ENCODE measurements at regions not wholly inside any gene's neighbourhood (a gene's known extent, or its start where the extent isn't known, plus 50 kb on each side); places are given as distances from the start of the nearest gene placed in this dataset.

DNA sequence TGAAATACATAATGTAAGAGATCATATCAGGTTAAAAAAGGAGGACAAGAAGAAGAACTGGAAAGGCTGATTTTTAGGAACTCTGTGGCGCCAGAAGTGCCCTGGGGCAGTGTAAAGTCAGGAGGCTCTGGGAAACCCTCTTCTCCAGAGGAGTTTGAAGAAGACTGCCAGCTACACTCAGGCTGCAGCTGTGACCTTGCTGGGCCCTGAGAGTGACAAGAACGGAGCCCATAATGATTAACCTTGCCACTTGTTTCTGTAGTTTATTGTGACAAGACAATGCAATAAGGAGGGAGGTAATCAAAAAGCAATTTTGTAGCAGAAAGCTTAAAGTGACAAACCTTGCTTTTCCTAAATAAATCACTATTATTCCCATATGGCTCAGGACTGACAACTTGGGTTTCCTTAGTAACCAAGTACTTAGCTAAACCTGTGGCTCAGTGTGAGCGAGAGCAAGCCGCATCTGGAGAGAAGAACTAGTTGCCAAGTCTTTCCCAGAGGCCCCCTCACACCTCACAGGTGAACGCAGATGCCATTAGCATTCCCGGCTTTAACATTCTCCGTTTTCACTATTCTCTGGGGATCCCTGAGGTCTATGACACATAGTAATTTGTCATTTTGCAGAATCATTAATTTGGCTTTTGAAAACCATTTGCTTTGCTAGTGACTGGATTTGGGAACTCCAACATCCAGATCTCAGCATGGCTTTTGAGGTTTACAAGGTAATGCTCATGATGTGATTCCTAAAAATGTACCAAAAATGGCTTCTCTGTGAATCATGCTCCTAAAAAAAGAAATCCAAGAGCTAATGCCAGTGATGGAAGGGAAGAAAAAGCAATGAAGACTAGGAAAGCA lies 115.9 kb downstream of the OMA1 start:
- no peak for DNase-seq (ENCODE audit: low read depth in 2 of 2)

GRCh38 chr1:58426918-58427317 lies 119.6 kb downstream of the OMA1 start:
- DNase-seq (ENCODE audit: low read depth in 2 of 2) = no peak

- no peak for DNase-seq (ENCODE audit: low read depth in 2 of 2)
Measured at GRCh38 chr1:58422436-58422835, 124.1 kb downstream of the OMA1 start.

GRCh38 chr1:58418283-58419228 lies 128.0 kb downstream of the OMA1 start:
- DNase-seq (ENCODE audit: low read depth in 2 of 2) = no peak

DNA sequence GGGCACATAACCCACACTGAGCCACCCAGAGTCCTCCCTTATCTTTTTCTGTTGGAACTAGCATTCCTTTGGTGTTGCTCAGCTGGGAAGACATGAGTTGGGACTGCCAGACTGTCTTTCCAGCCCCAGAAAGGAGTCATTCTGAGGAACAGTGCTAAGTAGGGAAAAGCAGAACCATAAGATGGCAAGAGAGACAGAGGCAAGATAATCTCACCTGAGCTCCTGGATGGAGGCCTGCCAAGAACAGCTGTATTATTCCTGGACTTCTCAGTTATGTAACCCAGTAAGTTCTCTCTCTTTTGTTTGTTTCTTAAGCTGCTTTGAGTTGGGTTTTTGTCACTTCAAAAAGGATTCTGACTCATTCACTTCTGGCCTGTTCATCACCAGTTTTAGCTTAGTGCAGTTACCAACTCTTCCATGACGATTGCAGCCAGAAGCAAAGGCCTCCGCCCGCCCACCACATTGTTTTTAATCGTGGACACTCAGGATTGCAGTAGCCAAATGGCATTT lies 134.4 kb downstream of the OMA1 start:
- no peak for DNase-seq (ENCODE audit: low read depth in 2 of 2)

- DNase-seq (ENCODE audit: low read depth in 2 of 2) = peak in 1 of 2 donors; percentile 25
Measured at GRCh38 chr1:58409890-58410289, 136.6 kb downstream of the OMA1 start.

- DNase-seq (ENCODE audit: low read depth in 2 of 2) = peak in 1 of 2 donors; percentile 7
Measured at GRCh38 chr1:58409336-58409735, 137.2 kb downstream of the OMA1 start.

DNA sequence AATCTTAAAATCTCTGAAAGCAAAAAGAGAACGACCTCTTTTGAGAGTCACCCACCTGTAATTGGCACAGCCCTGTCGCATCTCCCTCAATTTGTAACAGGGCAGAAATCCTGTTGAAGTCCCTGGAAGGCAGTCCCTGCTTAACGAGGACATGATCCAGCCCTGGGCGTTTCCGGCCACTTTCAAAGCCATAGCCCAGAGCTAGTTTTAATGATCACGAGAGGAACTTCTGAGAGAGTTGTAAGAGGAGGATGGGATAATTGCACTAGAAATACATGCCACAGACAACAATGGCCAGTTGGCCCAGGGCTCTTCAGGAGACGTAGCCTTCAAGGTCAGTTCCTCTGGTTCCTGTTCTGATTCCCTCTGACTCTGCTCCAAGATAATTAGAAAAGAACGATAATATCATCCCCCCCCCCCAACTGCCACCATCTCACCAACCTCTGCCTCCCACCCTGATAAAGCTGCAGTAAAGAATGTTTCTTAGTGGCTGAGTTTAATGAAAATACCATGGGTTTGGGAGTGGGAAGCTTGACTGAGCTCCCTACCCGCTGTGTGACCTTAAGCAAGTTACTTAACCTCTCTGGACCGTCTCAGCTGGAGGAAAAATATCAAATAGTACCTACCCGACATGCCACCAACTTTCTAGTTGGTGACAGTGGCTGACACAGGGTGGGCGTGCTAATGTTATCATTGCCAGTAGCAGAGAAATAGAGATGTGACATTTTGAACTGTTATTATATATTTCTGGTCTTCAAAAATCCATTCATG lies 140.0 kb downstream of the OMA1 start:
- no peak for DNase-seq (ENCODE audit: low read depth in 2 of 2)

DNA sequence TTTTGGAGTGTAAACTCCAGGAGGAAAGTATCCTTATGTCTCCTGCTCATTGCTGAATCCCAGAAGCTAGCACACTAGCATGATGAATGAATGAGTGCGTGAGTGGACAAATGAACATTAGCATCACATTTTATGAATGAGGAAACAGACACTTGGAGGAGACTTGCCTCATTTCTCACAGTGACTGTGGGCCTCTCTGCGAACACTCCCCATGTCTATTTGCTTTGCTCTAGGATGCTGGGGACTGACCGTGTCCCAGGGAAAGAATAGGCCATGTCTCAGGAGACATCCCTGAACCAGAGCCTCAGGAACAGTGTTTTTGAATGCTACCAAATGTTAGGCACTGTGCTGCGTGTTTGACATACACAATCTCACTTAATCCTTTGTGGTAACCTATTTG lies 140.9 kb downstream of the OMA1 start:
- no peak for DNase-seq (ENCODE audit: low read depth in 2 of 2)

DNA sequence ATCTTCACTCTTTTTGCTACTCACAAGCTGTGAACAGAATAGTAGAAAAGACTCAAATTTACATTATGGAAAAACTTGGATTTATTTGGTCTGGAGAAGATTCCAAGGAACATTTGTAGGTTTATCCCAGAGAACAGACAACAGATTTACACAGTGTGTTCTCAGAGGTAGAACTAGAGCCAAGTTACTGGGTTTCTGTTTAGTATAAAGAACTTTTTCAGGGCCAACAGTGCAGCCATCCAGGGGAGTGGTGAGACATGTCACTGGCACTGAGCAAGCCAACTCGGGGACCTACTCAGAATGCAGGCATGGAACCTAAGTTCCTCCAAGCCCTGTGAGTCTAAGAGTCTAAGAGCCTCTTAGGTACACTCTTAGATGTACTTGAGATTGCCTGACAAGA lies 142.6 kb downstream of the OMA1 start:
- DNase-seq (ENCODE audit: low read depth in 2 of 2) = no peak

DNA sequence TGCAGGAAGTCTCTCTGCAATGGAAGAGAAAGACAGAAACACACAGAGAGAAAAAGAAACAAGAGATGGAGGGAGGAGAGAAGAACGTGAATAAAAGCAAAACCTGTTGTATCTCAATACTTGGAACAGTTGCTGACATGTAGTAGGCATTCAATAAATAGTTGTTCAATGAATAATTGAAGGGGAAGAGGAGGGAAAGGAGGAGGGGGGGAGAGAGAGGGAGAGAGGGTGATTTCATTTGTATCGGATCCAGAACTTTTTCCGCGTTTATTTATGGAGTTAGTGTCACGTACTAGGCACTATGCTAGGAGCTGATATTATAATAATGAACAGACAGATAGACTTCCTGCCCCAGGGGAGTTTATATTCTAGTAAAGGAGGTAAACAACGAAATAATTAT lies 144.1 kb downstream of the OMA1 start:
- peak in 1 of 2 donors; percentile 8 for DNase-seq (ENCODE audit: low read depth in 2 of 2)

GRCh38 chr1:58401991-58402390 lies 144.5 kb downstream of the OMA1 start:
- peak in 1 of 2 donors; percentile 28 for DNase-seq (ENCODE audit: low read depth in 2 of 2)

GRCh38 chr1:58399176-58399575 lies 147.3 kb downstream of the OMA1 start:
- DNase-seq (ENCODE audit: low read depth in 2 of 2) = no peak

- DNase-seq (ENCODE audit: low read depth in 2 of 2) = no peak
Measured at GRCh38 chr1:58398714-58399113, 147.8 kb downstream of the OMA1 start.

DNA sequence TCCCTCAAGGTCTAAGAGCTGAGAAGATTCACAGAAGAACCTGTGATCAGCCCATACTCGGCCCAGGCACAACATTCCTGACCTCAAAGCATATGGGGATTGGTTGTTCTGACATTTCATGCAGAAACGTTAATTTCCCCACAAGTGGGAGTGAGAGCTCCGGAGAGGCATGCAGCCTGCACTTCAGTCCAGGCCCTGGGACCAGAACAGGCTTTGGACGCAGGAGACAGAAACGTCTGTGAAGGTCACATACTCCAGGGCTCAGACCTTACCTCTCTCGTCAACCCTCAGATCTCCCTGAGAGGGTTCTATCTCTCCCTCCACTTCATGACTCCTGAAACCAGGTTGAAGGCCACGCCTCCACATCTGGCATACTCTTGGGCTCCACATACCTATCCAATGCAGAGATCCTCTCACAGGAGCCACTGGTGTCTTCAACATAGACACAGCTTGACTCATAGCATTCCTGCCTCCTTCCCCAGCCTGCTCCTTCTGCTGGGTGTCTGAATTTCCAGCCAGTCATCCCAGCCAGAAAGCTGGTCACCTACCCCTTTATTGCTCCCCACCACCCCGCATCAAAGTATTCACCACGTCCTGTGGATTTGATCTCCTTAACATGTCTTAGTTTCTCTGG lies 149.2 kb downstream of the OMA1 start:
- no peak for DNase-seq (ENCODE audit: low read depth in 2 of 2)

DNA sequence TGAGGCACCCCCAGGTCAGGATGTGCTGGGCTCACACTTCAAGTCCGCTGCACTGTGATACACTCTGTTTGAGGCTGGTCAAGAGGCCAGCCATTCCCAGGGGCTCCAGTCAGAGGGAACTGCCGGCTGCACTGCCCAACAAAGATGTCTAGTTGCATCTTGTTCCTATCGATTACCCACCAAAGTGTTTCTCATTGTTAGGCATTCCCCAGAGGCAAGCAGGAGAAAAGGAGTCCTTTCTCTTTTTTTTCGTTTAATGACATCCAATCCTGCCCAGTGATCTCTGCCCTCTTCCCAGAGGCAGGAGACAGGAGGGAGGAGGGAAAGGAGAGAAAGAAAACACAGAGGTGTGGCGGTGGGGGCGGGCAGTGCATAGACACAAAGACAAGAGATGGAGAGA lies 150.4 kb downstream of the OMA1 start:
- no peak for DNase-seq (ENCODE audit: low read depth in 2 of 2)

- DNase-seq (ENCODE audit: low read depth in 2 of 2) = peak; percentile 43 to 74
Measured at GRCh38 chr1:58395355-58395754, 151.2 kb downstream of the OMA1 start.

DNA sequence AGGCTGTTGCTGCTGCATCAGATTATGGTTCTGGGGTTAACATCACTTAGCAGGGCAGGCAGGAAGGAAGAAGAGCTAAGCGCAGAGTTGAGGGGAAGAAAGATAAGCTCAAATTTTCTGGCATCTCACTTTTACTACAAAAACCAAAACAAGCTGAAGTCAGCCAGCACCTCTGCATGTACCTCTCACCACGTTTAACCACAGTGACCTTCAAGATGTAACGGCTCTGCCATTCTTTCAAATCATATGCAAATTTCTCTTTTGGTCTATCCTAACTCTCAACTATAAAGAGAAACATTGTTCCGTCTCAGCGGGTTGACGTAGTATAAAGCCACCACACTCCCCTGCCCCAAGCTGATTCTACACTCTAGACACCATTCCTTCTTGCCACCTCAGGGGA lies 154.4 kb downstream of the OMA1 start:
- DNase-seq (ENCODE audit: low read depth in 2 of 2) = no peak

- no peak for DNase-seq (ENCODE audit: low read depth in 2 of 2)
Measured at GRCh38 chr1:58391514-58391913, 155.0 kb downstream of the OMA1 start.

GRCh38 chr1:58391056-58391455 lies 155.5 kb downstream of the OMA1 start:
- DNase-seq (ENCODE audit: low read depth in 2 of 2) = no peak

DNA sequence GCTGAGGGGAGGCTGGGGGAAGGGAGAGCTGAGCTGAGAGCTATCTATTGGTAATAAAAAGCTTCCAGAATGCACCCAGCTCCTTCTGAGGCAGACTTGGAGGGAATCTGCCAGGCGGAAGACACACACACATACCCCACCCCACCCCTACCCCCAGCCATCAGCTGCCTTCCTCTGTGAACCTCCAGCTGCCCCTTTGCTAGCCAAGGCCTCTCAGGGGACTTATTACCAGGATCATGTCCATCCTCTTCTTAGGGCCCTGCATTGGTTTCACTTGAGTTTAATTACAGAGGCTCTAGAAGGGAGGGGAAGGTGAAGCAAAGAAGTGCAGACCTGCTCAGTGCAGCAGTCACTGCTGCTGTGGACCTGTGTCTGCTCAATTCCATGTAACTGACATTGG lies 156.4 kb downstream of the OMA1 start:
- no peak for DNase-seq (ENCODE audit: low read depth in 2 of 2)

Measured in dermis microvascular lymphatic vessel endothelial cell (primary cell).